HAP-1 (cell line): ENCODE measurements at regions not wholly inside any gene's neighbourhood (a gene's known extent, or its start where the extent isn't known, plus 50 kb on each side); places are given as distances from the start of the nearest gene placed in this dataset.

Experiments used
- DNase-seq, 2 experiments: peaks; one replicate each; pipeline ENCODE4 v3.0.0-alpha.2; 2016 to 2020; ENCODE audit warnings: low spot score in 2 of 2
- H3K27me3 ChIP-seq: fragments of 250-450 bp; sonication (Bioruptor Pico); 2 replicates; pipeline ENCODE4 v1.5.1; 2020; ENCODE audit warnings: low read depth, mild to moderate bottlenecking, moderate library complexity
- H3K36me3 ChIP-seq: fragments of 250-450 bp; sonication (Bioruptor Pico); replicated peaks from 2 replicates; pipeline ENCODE4 v1.5.1; 2020; ENCODE audit warnings: mild to moderate bottlenecking
- H3K4me1 ChIP-seq: fragments of 250-450 bp; sonication (Bioruptor Pico); 2 replicates; pipeline ENCODE4 v1.5.1; 2020; ENCODE audit warnings: mild to moderate bottlenecking
- H3K4me3 ChIP-seq: fragments of 250-450 bp; sonication (Bioruptor Pico); 2 replicates; pipeline ENCODE4 v1.5.1; 2020; ENCODE audit warnings: mild to moderate bottlenecking, moderate library complexity
- H3K9me3 ChIP-seq: fragments of 250-450 bp; sonication (Bioruptor Pico); 2 replicates; pipeline ENCODE4 v1.5.1; 2020; ENCODE audit warnings: mild to moderate bottlenecking, moderate library complexity
- in situ Hi-C: fragments of 300-500 bp; cut with MboI; formaldehyde crosslinking; loops from 3 replicates; pipeline ENCODE4 v1.14.3; 2020; ENCODE audit warnings: low sequenced_read_pairs, inconsistent platforms, mixed read lengths

DNA sequence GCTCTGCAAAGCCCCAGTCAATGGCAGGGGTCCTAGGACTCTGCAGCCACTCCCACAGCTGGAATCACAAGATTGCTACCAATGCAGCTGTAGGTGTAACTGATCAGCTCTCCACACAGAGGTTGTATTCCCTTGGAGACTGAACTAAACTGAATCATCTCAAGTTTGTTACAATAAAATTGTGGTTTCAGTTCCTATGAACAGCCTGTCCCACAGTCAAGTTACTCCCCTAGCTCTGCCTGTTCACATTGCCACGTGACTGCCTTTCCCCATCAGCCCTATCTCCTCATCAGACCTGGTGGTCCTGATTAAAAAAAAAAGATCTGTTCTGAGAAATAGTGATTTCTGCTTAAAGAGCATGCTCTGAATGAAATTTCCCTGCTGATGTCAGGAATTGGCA, 287.9 kb upstream of the NBEA start:
- no peaks in the 10 kb centered on the region for H3K4me1 ChIP-seq
- no peaks in the 10 kb centered on the region for H3K27me3 ChIP-seq
- no peaks in the 10 kb centered on the region for H3K36me3 ChIP-seq
- in situ Hi-C loops = no loop called here
- DNase-seq = no peak
- no peaks in the 10 kb centered on the region for H3K9me3 ChIP-seq
- H3K4me3 ChIP-seq = no peak overlapping the region

GRCh38 chr13:34654647-34655046, 287.4 kb upstream of the NBEA start:
- in situ Hi-C loops = no loop called here
- DNase-seq = no peak
- H3K27me3 ChIP-seq = no peaks in the 10 kb centered on the region
- no peaks in the 10 kb centered on the region for H3K4me1 ChIP-seq
- no peak overlapping the region for H3K4me3 ChIP-seq
- no peaks in the 10 kb centered on the region for H3K36me3 ChIP-seq
- H3K9me3 ChIP-seq = no peaks in the 10 kb centered on the region

DNA sequence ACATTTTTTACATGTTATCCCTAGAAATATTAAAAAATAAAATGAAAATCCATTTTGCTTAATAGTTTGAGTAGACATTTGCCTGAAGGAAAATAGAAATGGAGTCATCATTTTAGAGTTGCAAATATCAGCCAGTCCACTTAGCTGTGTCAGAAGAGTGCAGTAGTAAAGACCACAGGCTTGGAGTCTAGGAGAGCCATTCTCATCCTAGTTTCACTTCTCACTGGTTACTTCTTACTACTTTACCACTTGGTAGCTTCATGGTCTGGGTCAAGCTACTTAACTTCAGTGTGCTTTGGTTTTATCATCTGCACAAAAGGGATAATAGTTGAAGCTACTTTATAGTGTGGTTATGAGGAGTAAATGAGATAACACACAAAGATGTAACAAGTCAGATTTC, 286.5 kb upstream of the NBEA start:
- Histone ChIP-seq H3K4me3 (no peak overlapping the region), H3K36me3 (no peaks in the 10 kb centered on the region), H3K27me3 (no peaks in the 10 kb centered on the region), H3K4me1 (no peaks in the 10 kb centered on the region), H3K9me3 (no peaks in the 10 kb centered on the region)
- in situ Hi-C loops = no loop called here
- DNase-seq = no peak

GRCh38 chr13:34657716-34658115, 284.4 kb upstream of the NBEA start:
- Histone ChIP-seq H3K36me3 (no peaks in the 10 kb centered on the region), H3K4me1 (no peaks in the 10 kb centered on the region), H3K4me3 (no peak overlapping the region), H3K9me3 (no peaks in the 10 kb centered on the region), H3K27me3 (no peaks in the 10 kb centered on the region)
- DNase-seq = no peak
- in situ Hi-C loops = no loop called here

GRCh38 chr13:34667286-34668218, 274.5 kb upstream of the NBEA start:
- DNase-seq = no peak
- H3K27me3 ChIP-seq = no peaks in the 10 kb centered on the region
- H3K36me3 ChIP-seq = no peaks in the 10 kb centered on the region
- H3K9me3 ChIP-seq = no peaks in the 10 kb centered on the region
- H3K4me3 ChIP-seq = no peak overlapping the region
- no peaks in the 10 kb centered on the region for H3K4me1 ChIP-seq
- in situ Hi-C loops = no loop called here

GRCh38 chr13:34671137-34671536, 270.9 kb upstream of the NBEA start:
- Histone ChIP-seq H3K36me3 (no peaks in the 10 kb centered on the region), H3K4me1 (no peaks in the 10 kb centered on the region), H3K4me3 (no peak overlapping the region), H3K27me3 (no peaks in the 10 kb centered on the region), H3K9me3 (no peaks in the 10 kb centered on the region)
- DNase-seq = no peak
- in situ Hi-C loops = no loop called here

- Histone ChIP-seq H3K36me3 (no peaks in the 10 kb centered on the region), H3K4me1 (no peaks in the 10 kb centered on the region), H3K27me3 (no peaks in the 10 kb centered on the region), H3K4me3 (no peak overlapping the region), H3K9me3 (no peaks in the 10 kb centered on the region)
- in situ Hi-C loops = no loop called here
- DNase-seq = no peak
These were observed 269.4 kb upstream of the NBEA start for GRCh38 chr13:34672631-34673030.

- in situ Hi-C loops = no loop called here
- DNase-seq = no peak
- no peaks in the 10 kb centered on the region for H3K9me3 ChIP-seq
- no peaks in the 10 kb centered on the region for H3K27me3 ChIP-seq
- H3K36me3 ChIP-seq = no peaks in the 10 kb centered on the region
- no peak overlapping the region for H3K4me3 ChIP-seq
- H3K4me1 ChIP-seq = no peaks in the 10 kb centered on the region
These were observed 266.4 kb upstream of the NBEA start for GRCh38 chr13:34675626-34676025.

DNA sequence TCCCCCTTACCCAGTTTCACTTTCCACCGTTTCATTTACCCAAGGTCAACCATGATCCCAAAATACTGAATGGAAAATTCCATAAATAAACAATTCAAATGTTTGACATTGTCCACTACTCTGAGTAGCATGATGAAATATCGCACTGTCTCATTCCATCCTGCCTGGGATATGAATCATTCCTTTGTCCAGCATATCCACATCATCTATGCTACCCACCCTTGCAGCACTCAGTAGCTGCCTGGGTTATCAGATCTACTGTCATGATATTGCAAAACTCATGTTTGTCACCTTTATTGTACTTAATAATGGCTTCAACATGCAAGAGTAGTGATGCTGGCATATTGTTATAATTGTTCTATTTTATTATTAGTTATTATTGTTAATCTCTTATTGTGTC, 263.9 kb upstream of the NBEA start:
- in situ Hi-C loops = no loop called here
- no peak for DNase-seq
- H3K9me3 ChIP-seq = no peaks in the 10 kb centered on the region
- no peaks in the 10 kb centered on the region for H3K27me3 ChIP-seq
- H3K36me3 ChIP-seq = no peaks in the 10 kb centered on the region
- no peaks in the 10 kb centered on the region for H3K4me1 ChIP-seq
- H3K4me3 ChIP-seq = no peak overlapping the region

DNA sequence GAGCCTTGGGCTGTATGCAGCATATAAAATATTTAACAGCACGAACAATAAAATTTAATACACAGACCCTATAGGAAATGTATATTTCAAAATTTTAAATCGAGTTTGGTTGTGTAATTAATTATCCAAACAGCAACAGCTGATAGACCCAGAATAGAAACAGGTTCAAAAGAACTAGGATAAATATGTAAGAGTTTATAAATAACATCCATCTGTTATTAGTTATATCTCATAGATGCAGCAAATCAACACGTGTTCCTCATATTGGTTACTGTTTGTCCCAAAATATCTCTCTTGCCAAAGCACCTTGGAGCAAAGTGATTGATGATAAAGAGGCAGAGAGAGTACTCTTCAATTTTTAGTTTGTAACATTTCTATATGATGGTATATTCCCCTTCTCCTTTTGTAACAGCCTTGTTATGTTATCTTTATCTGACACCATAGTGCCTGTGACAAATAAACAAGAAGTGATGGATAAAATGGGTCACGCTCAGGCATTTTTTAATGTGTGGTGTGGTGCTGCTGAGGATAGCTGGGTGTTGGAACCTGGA, 260.6 kb upstream of the NBEA start:
- Histone ChIP-seq H3K4me3 (no peak overlapping the region), H3K36me3 (no peaks in the 10 kb centered on the region), H3K9me3 (no peaks in the 10 kb centered on the region), H3K4me1 (no peaks in the 10 kb centered on the region), H3K27me3 (no peaks in the 10 kb centered on the region)
- no peak for DNase-seq
- in situ Hi-C loops = no loop called here

- Histone ChIP-seq H3K4me3 (no peak overlapping the region), H3K36me3 (no peaks in the 10 kb centered on the region), H3K4me1 (no peaks in the 10 kb centered on the region), H3K27me3 (no peaks in the 10 kb centered on the region), H3K9me3 (no peaks in the 10 kb centered on the region)
- DNase-seq = no peak
- in situ Hi-C loops = no loop called here
These were observed 247.0 kb upstream of the NBEA start for GRCh38 chr13:34695063-34695462.

DNA sequence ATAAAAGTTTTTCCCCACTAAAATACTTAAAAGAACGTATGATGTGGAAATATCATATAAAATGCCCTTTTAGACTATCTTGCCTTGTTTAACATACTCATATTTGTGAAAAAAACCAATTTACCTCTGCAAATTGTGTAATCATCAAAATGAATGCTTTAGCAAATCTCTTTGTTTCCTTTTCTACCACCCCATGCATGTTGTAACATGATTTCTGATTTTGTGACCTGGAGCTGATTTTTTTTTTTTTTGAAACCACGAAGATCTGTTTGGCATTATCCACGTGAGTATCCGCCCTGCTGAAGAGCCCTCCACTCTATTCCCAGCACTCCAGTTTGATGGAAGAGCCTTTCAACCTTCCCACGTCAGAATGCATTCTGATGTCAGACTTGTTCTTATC, 245.8 kb upstream of the NBEA start:
- Histone ChIP-seq H3K4me3 (no peak overlapping the region), H3K27me3 (no peaks in the 10 kb centered on the region), H3K4me1 (no peaks in the 10 kb centered on the region), H3K36me3 (no peaks in the 10 kb centered on the region), H3K9me3 (no peaks in the 10 kb centered on the region)
- no peak for DNase-seq
- in situ Hi-C loops = no loop called here

- in situ Hi-C loops = no loop called here
- H3K4me1 ChIP-seq = no peaks in the 10 kb centered on the region
- no peak for DNase-seq
- no peaks in the 10 kb centered on the region for H3K36me3 ChIP-seq
- no peaks in the 10 kb centered on the region for H3K9me3 ChIP-seq
- no peaks in the 10 kb centered on the region for H3K27me3 ChIP-seq
- no peak overlapping the region for H3K4me3 ChIP-seq
These were observed 245.3 kb upstream of the NBEA start for GRCh38 chr13:34696741-34697140.

DNA sequence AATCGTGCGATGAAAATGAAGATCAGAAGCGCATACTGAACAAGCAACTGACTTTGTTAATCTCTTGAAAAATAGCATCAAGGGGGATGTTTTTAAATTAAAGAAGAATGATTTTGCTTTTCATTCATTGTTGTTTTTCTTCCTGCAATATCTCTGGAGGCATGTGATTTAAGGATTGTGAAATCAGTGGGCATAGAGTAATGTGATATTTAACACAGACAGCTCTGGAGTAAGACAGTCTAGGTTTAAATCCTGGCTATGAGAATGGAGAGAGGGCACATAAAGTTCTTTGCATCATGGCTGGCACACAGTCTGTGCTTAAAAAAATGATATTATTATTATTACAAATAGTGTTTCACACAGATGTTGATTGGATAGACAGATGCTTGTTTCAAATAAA, 243.1 kb upstream of the NBEA start:
- H3K4me3 ChIP-seq = no peak overlapping the region
- H3K9me3 ChIP-seq = no peaks in the 10 kb centered on the region
- in situ Hi-C loops = no loop called here
- no peak for DNase-seq
- H3K36me3 ChIP-seq = no peaks in the 10 kb centered on the region
- no peaks in the 10 kb centered on the region for H3K27me3 ChIP-seq
- no peaks in the 10 kb centered on the region for H3K4me1 ChIP-seq
